HG02610 (cell line): ENCODE measurements at regions not wholly inside any gene's neighbourhood (a gene's known extent, or its start where the extent isn't known, plus 50 kb on each side); places are given as distances from the start of the nearest gene placed in this dataset.
"Not testable (repeated sequence)": the region's sequence is repeated elsewhere in the genome, so short reads cannot be mapped to it uniquely, and the experiment has no call there.

Experiments
- ATAC-seq: cut with Tn5 transposase; IDR thresholded peaks from one replicate; pipeline ENCODE4 v1.9.1; 2021; ENCODE audit warnings: mild to moderate bottlenecking, moderate library complexity; ENCODE audit not compliant: unreplicated experiment

DNA sequence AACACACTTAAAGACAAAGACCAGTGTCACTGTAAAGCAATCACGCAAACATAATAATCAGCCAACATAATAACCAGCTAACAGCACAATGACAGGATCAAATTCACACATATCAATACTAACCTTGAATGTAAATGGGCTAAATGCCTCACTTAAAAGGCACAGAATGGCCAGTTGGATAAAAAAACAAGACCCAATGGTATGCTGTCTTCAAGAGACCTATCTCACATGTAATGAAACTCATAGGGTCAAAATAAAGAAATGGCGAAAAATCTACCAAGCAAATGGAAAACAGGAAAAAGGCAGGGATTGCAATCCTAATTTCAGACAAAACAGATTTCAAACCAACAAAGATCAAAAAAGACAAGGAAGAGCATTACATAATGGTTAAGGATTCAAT lies 78.2 kb upstream of the RAB12 start:
- ATAC-seq = not testable (repeated sequence)

DNA sequence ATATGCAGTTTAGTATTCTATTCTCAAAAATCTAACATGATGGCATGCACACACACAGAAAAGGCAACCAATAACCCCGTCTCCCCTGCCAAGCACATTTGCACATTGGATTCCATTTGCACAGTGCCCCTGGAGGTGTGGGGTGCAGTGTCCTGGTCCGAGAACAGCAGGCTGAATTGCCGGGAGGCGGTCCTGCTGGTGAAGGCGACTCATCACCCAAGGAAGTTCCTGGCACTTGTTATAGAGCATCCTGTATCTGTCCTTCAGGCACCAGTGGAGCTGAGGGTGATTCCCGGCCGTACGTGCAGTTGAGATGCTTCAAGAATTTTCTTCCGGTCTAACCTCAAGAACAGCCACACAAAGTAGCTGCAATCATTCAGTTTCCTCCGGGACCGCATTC lies 73.0 kb upstream of the RAB12 start:
- ATAC-seq = no peak

DNA sequence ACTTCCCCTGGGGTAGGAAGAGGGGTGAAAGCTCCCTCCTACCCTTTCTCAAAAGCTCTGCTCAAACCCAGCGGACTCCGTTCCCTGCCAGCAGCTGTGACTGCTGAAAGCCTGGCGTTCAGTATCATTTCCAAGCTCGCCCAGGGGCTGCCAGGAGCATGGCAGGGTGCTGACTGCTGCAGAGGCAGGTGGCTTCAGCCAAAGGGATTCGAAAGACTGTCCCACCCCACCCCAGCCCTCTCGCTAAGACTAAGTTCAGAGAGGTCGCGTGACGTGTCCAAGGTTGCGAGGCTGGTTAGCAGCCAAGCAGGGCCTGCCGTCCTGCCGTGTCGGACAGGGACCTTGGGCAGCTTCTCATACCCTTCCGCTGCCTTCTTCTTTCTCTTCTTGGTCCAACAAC lies 72.3 kb upstream of the RAB12 start:
- ATAC-seq = no peak

DNA sequence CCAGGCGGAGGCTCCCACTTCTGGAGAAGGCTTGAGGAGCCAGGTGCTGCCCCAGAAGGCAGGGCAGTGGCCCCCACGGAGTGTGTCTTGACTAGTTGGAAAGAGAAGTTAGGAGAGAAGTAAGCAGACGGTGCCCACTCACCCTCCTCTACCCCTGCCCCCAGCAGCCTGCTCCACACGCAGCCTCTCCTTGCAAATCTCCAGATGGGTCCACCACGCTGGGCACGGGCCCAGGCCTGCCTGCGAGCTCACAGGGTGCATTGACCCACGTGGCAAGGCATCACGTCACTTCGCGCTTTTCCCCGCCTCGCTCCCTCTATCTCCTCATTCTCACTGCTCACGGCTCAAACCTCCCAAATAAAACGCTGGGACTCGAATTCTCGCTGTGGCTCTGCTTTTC lies 71.8 kb upstream of the RAB12 start:
- no peak for ATAC-seq

DNA sequence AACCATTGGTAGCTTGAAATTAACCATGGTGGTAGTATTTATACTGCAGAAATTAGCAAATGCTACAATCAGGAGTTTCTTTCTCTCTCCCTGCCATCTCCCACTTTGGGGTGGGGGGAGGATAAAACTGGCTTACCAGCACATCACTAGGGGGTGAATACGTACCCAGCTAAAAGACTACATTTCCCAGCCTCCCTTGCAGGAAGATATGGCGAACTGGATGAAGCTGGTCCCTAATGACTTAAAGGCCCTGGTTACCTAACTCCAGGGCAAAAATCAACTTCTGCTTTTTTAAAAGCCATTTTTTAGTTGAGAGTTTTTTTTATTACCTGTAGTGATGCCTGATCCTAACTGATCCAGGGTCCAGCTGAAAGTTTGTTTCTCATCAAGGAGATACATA lies 70.3 kb upstream of the RAB12 start:
- no peak for ATAC-seq

DNA sequence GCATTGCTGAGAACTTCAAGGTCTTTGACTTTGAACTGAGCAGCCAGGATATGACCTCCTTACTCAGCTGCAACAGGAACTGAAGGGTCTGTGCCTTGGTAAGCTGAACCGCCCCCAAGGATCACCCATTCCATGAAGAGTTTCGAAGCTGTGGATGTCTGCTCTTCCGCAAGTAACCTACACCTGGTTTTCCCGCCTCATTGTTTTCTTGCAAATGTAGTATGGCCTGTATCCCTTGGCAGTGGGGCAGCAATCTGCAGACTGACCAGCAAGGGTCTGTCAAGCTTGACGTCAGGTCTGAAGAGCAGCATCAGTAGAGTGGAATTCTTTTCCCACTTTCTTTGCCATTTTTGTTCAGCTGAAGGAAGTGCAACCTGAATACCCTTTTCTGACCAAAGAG lies 62.6 kb upstream of the RAB12 start:
- no peak for ATAC-seq

DNA sequence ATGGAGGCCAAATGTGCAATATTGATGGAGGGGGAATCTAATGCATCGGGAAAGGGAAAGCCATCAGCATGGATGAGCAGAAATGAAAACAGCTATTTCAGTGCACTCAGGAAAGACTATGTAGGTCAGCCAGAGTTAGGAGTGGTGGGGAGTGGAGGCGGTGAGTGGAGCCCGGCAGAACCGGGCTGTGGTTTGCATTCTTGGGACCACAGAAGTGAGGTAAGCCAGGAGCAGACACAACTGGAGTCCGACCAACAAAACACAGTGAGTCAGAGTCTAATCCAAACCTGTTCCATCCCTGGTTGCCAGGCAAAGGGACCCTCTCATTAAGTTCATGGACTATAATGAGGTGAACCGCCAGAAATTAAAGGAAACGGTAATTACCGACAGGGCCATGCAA lies 61.1 kb upstream of the RAB12 start:
- ATAC-seq = no peak

DNA sequence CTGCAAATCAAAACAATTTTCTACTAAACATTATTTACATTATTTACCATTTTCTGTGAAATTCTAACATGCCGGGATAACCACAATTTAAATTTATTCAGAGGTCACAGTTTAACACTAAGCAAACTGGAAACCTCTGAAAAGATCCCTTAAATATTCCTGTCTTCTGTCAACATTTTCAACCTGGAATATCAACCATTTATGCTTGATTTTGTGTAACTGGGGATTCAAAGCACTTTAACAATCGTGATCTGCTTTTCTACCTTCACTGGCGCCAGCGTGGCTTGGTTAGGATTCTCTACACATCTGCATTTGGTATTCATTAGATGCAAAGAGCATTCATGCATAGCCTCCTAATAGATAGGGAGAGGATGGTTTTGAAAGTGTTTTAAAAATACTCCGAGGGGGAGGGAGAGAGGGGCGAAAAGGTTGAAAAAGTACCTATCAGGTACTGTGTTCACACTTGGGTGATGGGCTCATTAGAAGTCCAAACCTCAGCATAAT lies 59.9 kb upstream of the RAB12 start:
- no peak for ATAC-seq

DNA sequence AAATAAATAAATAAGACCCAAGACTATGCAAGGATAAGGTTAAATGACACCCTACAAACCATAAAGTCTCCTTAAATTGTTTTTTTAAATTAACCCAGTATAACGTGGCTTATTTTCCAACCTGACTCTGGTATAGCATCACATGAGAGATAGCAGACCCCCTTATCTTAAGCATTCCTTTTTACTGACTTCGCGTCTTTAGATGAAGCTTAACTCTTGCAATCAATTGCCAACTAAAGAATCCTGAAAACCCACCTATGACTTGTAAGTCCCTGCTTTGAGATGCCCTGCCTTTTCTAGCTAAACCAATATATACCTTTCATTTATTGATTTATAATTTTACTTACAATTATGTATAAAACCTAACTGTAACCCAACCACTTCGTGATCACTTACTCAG lies 57.1 kb upstream of the RAB12 start:
- ATAC-seq = no peak

DNA sequence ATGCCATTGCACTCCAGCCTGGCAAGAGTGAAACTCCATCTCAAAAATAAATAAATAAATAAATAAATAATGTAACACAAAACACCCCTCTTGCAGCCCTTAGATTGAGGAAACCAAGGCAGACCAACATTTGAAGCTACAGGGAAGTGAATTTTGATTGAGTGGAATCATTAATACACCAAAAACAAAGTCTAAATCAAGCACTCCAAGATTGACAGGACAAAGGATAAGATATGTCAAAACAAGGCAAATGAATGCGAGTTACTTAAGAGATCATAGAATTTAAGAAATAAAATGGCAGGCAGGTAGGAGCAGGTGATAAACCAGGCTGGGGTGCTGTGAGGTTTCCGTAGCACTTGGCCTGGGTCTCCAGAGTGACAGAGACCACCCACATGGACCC lies 54.9 kb upstream of the RAB12 start:
- no peak for ATAC-seq

DNA sequence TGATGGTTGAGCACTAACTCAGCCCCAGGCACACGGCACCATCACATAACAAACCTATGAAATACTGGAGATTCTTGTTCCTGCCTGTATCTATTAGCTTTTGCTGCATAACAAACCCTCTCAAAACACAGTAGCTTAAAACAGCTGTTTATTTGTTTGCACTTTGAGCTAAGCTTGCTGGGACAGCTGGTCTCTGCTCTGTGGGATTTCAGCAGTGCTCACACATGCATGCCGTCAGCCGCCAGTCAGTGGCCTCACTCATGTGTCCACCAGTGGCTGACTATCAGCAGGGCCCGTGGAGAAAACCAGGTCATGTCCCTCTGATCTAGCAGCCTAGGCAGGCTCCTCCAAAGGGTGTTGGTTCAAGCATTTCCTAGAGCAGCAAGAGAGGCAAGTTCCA lies 52.8 kb upstream of the RAB12 start:
- no peak for ATAC-seq
